ENCODE measurements at regions not wholly inside any gene's neighbourhood (a gene's known extent, or its start where the extent isn't known, plus 50 kb on each side); places are given as distances from the start of the nearest gene placed in this dataset.
"Not testable (repeated sequence)": the region's sequence is repeated elsewhere in the genome, so short reads cannot be mapped to it uniquely, and the experiment has no call there.

DNA sequence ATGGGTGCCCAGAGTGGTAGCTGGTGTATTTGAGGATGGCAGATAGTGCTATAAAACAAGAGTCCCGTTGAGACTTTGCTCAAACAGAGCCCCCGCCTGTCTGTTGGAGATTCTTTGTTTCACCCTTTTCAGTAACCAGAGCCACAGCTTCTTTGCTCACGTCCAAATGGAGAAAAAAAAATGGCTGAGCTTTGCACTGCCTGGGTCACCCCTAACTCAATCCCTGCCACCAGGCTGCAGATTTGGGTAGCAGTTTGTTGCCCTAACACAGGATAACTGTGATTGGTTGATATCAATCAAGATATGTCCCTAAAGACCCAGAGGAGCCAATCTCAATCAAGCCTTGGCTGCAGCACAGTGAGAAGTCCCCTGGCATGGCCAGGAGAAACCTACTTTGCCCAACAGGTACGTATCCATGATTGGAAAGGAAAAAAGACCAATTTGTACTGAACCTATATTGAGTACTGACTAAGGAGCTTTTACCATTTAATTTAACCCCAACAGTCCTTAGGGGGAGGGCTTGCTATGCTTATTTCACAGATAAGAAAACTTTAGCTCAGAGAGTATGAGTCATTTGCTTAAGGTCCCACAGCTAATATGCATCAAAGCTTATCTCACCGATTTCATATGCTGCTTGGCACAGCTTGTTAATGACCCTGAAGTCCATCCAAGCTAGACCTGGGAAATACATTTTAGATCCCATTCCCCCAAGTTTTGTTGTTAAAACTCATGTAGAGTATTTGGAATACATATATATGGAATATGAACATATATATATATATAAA, 72.0 kb upstream of the SH3BP4 start:
- Histone ChIP-seq H4K91ac (ENCODE audit: low read depth, low read length) (no peak overlapping the region), H2AFZ (ENCODE audit: insufficient read depth, low read length, poor library complexity) (no peak overlapping the region), H4K8ac (ENCODE audit: low read depth, low read length) (no peak overlapping the region), H3K27me3 (ENCODE audit: insufficient read depth, low read length) (no peaks in the 10 kb centered on the region), H4K12ac (ENCODE audit: low read depth, low read length) (no peak overlapping the region), H2BK12ac (ENCODE audit: low read length) (no peak overlapping the region), H3K23ac (ENCODE audit: low read length) (no peak overlapping the region), H3K79me1 (ENCODE audit: low read length) (no peaks in the 10 kb centered on the region), H3K36me3 (ENCODE audit: control insufficient read depth in 1 of 2, insufficient read depth in 2 of 2, low read length in 2 of 2) (no peaks in the 10 kb centered on the region), H2BK120ac (ENCODE audit: insufficient read depth, low read length, poor library complexity) (no peak overlapping the region), H3K79me2 (ENCODE audit: control insufficient read depth, insufficient read depth, low read length, poor library complexity) (no peaks in the 10 kb centered on the region), H3K18ac (ENCODE audit: low read length) (no peak overlapping the region), H3K4me2 (ENCODE audit: low read length) (no peak overlapping the region), H3K4ac (ENCODE audit: low read depth, low read length) (no peak overlapping the region), H2AK5ac (ENCODE audit: low read length) (no peak overlapping the region), H3K14ac (ENCODE audit: low read length) (no peak overlapping the region), H3K9ac (ENCODE audit: low read length) (no peak overlapping the region), H3K4me1 (ENCODE audit: control insufficient read depth in 1 of 2, insufficient read depth in 2 of 2, low read length in 2 of 2) (no peaks in the 10 kb centered on the region), H3K27ac (ENCODE audit: low read depth, low read length) (no peak overlapping the region), H3K9me3 (ENCODE audit: insufficient read depth, low read depth, low read length) (no peaks in the 10 kb centered on the region), H3K4me3 (ENCODE audit: low read depth, low read length) (no peak overlapping the region), H2BK5ac (ENCODE audit: low read depth, low read length, poor library complexity) (no peak overlapping the region)
- WGBS (ENCODE audit: extremely low coverage, insufficient coverage, insufficient read length), result no CpG with 5 or more reads among the region's 5 CpGs
- DNase-seq, result no peak

DNA sequence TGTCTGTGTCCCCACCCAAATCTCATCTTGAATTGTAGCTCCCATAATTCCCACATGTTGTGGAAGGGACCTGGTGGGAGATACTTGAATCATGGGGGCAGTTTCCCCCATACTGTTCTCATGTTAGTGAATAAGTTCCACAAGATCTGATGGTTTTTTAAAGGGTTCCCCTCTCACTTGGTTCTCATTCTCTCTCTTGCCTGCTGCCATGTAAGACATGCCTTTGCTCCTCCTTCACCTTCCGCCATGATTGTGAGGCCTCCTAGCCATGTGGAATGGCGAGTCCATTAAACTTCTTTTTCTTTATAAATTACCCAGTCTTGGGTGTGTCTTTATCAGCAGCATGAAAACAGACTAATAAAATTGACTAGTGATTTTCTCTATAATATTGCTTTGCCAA, 75.2 kb upstream of the SH3BP4 start:
- H3K4me3 ChIP-seq (ENCODE audit: low read depth, low read length); H3K79me2 ChIP-seq (ENCODE audit: control insufficient read depth, insufficient read depth, low read length, poor library complexity); H3K79me1 ChIP-seq (ENCODE audit: low read length); H2BK120ac ChIP-seq (ENCODE audit: insufficient read depth, low read length, poor library complexity); H3K4ac ChIP-seq (ENCODE audit: low read depth, low read length); H3K23ac ChIP-seq (ENCODE audit: low read length); H3K14ac ChIP-seq (ENCODE audit: low read length); DNase-seq; H2AK5ac ChIP-seq (ENCODE audit: low read length); H3K27me3 ChIP-seq (ENCODE audit: insufficient read depth, low read length); H2BK12ac ChIP-seq (ENCODE audit: low read length); H4K8ac ChIP-seq (ENCODE audit: low read depth, low read length); H3K4me2 ChIP-seq (ENCODE audit: low read length); H3K18ac ChIP-seq (ENCODE audit: low read length); H2BK5ac ChIP-seq (ENCODE audit: low read depth, low read length, poor library complexity); H3K9me3 ChIP-seq (ENCODE audit: insufficient read depth, low read depth, low read length); H2AFZ ChIP-seq (ENCODE audit: insufficient read depth, low read length, poor library complexity); H3K36me3 ChIP-seq (ENCODE audit: control insufficient read depth in 1 of 2, insufficient read depth in 2 of 2, low read length in 2 of 2); H3K4me1 ChIP-seq (ENCODE audit: control insufficient read depth in 1 of 2, insufficient read depth in 2 of 2, low read length in 2 of 2); H3K27ac ChIP-seq (ENCODE audit: low read depth, low read length); H4K12ac ChIP-seq (ENCODE audit: low read depth, low read length); H4K91ac ChIP-seq (ENCODE audit: low read depth, low read length); H3K9ac ChIP-seq (ENCODE audit: low read length): not testable (repeated sequence)
- no CpG with 5 or more reads among the region's 2 CpGs for WGBS (ENCODE audit: extremely low coverage, insufficient coverage, insufficient read length)

GRCh38 chr2:234874347-234875046, 77.3 kb upstream of the SH3BP4 start:
- DNase-seq, result no peak
- H3K4me2 ChIP-seq (ENCODE audit: low read length), result no peak overlapping the region
- H3K27ac ChIP-seq (ENCODE audit: low read depth, low read length), result no peak overlapping the region
- no peak overlapping the region for H3K4ac ChIP-seq (ENCODE audit: low read depth, low read length)
- WGBS (ENCODE audit: extremely low coverage, insufficient coverage, insufficient read length), result no CpG with 5 or more reads among the region's 10 CpGs
- no peak overlapping the region for H2AFZ ChIP-seq (ENCODE audit: insufficient read depth, low read length, poor library complexity)
- H2AK5ac ChIP-seq (ENCODE audit: low read length), result no peak overlapping the region
- H3K14ac ChIP-seq (ENCODE audit: low read length), result no peak overlapping the region
- H3K27me3 ChIP-seq (ENCODE audit: insufficient read depth, low read length), result no peaks in the 10 kb centered on the region
- peaks cover 7% of the 10 kb centered on the region for H3K9me3 ChIP-seq (ENCODE audit: insufficient read depth, low read depth, low read length)
- no peaks in the 10 kb centered on the region for H3K4me1 ChIP-seq (ENCODE audit: control insufficient read depth in 1 of 2, insufficient read depth in 2 of 2, low read length in 2 of 2)
- H2BK5ac ChIP-seq (ENCODE audit: low read depth, low read length, poor library complexity), result no peak overlapping the region
- H4K91ac ChIP-seq (ENCODE audit: low read depth, low read length), result no peak overlapping the region
- no peak overlapping the region for H3K23ac ChIP-seq (ENCODE audit: low read length)
- H2BK120ac ChIP-seq (ENCODE audit: insufficient read depth, low read length, poor library complexity), result no peak overlapping the region
- no peak overlapping the region for H3K18ac ChIP-seq (ENCODE audit: low read length)
- no peak overlapping the region for H4K12ac ChIP-seq (ENCODE audit: low read depth, low read length)
- no peak overlapping the region for H4K8ac ChIP-seq (ENCODE audit: low read depth, low read length)
- no peaks in the 10 kb centered on the region for H3K36me3 ChIP-seq (ENCODE audit: control insufficient read depth in 1 of 2, insufficient read depth in 2 of 2, low read length in 2 of 2)
- no peaks in the 10 kb centered on the region for H3K79me2 ChIP-seq (ENCODE audit: control insufficient read depth, insufficient read depth, low read length, poor library complexity)
- H3K79me1 ChIP-seq (ENCODE audit: low read length), result no peaks in the 10 kb centered on the region
- H3K9ac ChIP-seq (ENCODE audit: low read length), result no peak overlapping the region
- peak overlapping the region; percentile 18 for H3K4me3 ChIP-seq (ENCODE audit: low read depth, low read length)
- no peak overlapping the region for H2BK12ac ChIP-seq (ENCODE audit: low read length)

DNA sequence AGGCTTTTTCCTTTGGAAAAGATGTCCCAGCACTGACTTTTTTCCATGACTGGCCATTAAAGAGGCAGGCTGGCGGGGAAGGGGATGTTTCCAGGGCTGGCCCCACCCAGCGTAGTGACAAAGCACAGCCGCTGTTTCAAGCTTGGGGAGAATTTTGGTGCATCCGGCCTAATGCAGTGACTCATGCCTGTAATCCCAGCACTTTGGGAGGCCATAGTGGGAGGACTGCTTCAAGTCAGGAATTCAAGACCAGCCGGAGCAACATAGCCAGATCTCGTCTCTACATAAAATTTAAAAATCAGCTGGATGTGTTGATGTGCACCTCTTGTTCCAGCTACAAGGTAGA, 78.0 kb upstream of the SH3BP4 start:
- H3K27me3 ChIP-seq (ENCODE audit: insufficient read depth, low read length), result no peaks in the 10 kb centered on the region
- no peaks in the 10 kb centered on the region for H3K36me3 ChIP-seq (ENCODE audit: control insufficient read depth in 1 of 2, insufficient read depth in 2 of 2, low read length in 2 of 2)
- H3K18ac ChIP-seq (ENCODE audit: low read length), result no peak overlapping the region
- no peak overlapping the region for H3K4me3 ChIP-seq (ENCODE audit: low read depth, low read length)
- no peaks in the 10 kb centered on the region for H3K79me2 ChIP-seq (ENCODE audit: control insufficient read depth, insufficient read depth, low read length, poor library complexity)
- no peak overlapping the region for H2BK5ac ChIP-seq (ENCODE audit: low read depth, low read length, poor library complexity)
- no peak overlapping the region for H3K27ac ChIP-seq (ENCODE audit: low read depth, low read length)
- no peak for DNase-seq
- no peak overlapping the region for H3K23ac ChIP-seq (ENCODE audit: low read length)
- H4K8ac ChIP-seq (ENCODE audit: low read depth, low read length), result no peak overlapping the region
- no peak overlapping the region for H2BK12ac ChIP-seq (ENCODE audit: low read length)
- no peak overlapping the region for H3K4me2 ChIP-seq (ENCODE audit: low read length)
- H4K12ac ChIP-seq (ENCODE audit: low read depth, low read length), result no peak overlapping the region
- no peaks in the 10 kb centered on the region for H3K4me1 ChIP-seq (ENCODE audit: control insufficient read depth in 1 of 2, insufficient read depth in 2 of 2, low read length in 2 of 2)
- no peak overlapping the region for H3K14ac ChIP-seq (ENCODE audit: low read length)
- H3K9me3 ChIP-seq (ENCODE audit: insufficient read depth, low read depth, low read length), result peaks cover 7% of the 10 kb centered on the region
- no peaks in the 10 kb centered on the region for H3K79me1 ChIP-seq (ENCODE audit: low read length)
- H4K91ac ChIP-seq (ENCODE audit: low read depth, low read length), result no peak overlapping the region
- no peak overlapping the region for H2BK120ac ChIP-seq (ENCODE audit: insufficient read depth, low read length, poor library complexity)
- no peak overlapping the region for H2AK5ac ChIP-seq (ENCODE audit: low read length)
- H3K9ac ChIP-seq (ENCODE audit: low read length), result no peak overlapping the region
- no CpG with 5 or more reads among the region's 6 CpGs for WGBS (ENCODE audit: extremely low coverage, insufficient coverage, insufficient read length)
- H2AFZ ChIP-seq (ENCODE audit: insufficient read depth, low read length, poor library complexity), result no peak overlapping the region
- H3K4ac ChIP-seq (ENCODE audit: low read depth, low read length), result no peak overlapping the region

All from trophoblast cell (in vitro differentiated cells and primary cell).